Fibroblast of skin of right biceps (primary cell): ENCODE measurements at regions not wholly inside any gene's neighbourhood (a gene's known extent, or its start where the extent isn't known, plus 50 kb on each side); places are given as distances from the start of the nearest gene placed in this dataset.
A peak's percentile ranks its signal among the peaks of the same experiment; 100 is the strongest.
"Not testable (repeated sequence)": the region's sequence is repeated elsewhere in the genome, so short reads cannot be mapped to it uniquely, and the experiment has no call there.

ENCODE experiments used
- DNase-seq: peaks from one replicate; pipeline ENCODE4 v3.0.0-alpha.2; 2013

DNA sequence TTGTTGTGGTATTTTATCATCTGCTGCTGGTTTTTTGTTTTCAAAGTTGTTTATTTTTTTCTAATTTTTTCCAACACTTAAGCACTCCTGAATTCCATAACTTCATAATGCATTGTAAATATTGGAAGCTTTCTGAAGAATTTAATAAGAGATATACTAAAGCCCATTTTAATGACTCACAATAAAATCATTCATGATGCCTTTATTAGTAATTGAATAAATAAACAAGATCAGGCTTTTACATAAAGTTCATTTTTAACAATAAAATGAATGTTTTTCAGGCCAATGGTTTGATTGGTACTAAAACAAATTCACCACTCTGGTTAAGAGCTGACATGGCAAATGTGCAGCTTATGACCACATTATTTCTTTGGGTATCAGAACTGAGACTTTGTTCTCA lies 408.2 kb upstream of the SMIM31 start:
- DNase-seq = no peak

DNA sequence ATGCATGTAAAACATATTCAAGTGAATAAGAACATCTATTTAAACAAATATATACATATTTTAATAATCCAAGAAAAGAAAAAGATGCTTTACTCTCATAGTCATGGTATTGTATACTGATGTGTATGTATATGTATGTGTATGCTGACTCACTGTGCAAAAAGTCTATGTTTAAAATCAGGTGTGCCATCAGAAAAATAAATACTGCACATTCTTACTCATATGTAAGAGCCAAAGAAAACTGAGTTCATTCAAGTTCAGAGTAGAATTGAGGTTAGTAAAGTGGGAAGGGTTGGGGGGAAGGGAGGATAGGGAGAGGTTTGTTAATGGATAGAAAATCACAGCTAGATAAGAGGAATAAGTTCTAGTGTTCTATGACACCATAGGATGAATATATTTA lies 403.9 kb upstream of the SMIM31 start:
- DNase-seq = no peak

DNA sequence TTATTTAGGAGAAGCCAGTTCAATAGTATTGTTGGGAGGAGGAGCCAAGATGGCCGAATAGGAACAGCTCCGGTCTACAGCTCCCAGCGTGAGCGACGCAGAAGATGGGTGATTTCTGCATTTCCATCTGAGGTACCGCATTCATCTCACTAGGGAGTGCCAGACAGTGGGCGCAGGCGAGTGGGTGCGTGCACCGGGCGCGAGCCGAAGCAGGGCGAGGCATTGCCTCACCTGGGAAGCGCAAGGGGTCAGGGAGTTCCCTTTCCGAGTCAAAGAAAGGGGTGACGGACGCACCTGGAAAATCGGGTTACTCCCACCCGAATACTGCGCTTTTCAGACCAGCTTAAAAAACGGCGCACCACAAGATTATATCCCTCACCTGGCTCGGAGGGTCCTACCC lies 403.2 kb upstream of the SMIM31 start:
- DNase-seq = not testable (repeated sequence)

DNA sequence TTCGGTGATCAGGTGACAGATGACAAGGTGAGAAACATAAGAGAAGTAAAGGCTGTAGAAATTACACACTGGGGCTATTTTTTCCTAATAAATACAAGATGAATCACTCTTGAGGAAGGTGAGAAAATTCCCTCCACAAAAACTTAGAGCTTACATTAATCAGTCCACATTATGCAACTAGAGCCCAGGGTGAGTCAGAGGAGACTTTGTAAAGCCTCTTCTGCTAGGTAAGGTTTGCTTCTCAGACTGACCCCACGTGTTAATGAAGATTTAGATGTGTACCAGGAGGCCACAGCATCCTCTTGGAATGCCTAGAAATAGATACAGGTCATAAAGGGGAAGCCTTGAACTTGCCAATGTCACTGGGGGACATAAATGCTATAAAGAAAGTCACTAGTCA lies 396.0 kb upstream of the SMIM31 start:
- DNase-seq = no peak

DNA sequence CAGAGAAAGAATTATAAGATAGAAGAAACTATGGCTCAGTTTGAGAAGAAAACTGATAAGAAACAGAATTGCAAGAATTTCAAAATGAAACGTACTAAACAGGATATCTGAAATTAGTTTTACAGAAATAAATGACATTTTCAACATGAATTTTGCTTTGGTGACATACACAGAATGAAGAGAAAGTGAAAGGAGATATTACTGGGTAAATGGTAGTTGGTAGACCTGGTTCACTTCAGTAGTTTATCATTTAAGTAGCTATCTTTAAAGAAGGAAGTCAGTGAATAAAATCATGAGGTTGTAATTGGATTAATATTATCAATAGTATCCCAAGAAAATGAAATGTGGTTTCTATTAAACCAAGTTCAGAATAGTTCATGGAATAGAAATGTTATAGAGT lies 395.5 kb upstream of the SMIM31 start:
- DNase-seq = no peak

DNA sequence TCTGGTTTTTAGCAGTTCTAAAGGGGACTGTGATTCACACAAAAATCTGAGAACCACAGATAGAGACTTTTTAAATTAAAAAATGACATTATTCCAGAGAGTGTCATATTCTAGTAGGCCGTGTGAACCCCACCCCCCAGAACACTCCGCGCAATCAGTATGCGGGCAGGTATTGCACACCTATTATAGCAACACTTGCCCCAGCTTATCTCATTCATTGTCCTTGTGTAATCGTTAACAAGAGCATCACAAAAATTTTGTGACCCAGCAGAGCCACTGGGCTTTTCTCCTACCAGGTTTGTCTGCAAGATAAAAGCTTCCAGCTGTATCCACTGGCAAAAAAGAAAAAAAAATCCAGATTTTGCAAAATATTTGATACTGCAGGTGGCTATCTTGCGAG lies 394.1 kb upstream of the SMIM31 start:
- DNase-seq = no peak

DNA sequence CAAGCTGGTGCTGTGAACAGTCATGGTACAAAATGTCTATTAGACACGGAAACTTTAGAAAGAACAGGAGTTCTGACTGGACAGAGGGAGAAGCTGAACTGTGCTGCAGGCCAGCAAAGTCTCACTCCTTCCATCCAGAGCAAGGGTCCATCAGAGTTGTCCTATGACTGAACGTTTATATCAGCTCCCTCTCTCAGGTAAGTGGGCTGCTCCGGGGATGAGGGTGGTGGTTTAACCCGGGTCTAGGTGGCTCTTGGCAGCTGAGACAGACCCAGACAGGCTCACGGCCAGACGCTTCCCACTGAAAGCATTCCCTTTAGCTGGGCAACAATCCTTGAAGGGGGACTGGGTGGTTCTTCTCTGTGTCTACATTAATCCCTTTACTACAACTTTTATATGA lies 385.0 kb upstream of the SMIM31 start:
- no peak for DNase-seq

DNA sequence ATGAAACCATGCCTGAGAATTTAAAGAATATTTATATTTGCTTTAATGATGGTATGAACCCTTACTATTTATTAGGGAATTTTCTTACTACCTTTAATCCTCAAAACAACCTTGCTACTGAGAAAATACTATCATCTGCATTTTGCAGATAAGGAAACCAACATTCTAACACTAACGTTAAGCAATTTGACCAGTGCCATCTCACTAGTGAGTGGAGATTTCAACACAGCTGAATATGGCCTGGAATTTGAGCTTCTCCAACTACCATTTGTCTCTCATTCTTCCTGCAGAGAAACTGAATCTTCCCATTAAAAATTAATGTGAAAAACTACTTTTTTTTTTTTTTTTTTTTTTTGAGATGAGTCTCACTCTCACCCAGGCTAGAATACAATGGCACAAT lies 380.9 kb upstream of the SMIM31 start:
- DNase-seq = no peak

DNA sequence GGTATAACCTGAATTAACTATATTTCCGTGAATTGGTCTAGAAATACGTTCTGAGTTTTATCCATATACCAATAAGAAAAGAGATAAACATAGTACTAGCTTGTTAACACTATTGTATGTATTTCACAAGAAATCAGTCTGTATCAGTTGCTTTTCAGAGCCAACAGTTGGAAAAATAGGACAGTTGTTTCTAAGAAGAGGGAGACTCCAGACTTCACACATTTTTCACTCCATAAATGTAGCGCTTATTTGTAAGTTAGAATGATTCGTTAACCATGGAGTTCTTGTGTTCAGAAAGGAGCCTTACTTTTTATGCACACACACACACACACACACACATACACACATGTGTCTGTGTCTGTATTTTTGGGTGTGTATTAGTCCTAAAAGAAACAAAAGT lies 376.7 kb upstream of the SMIM31 start:
- DNase-seq = no peak

DNA sequence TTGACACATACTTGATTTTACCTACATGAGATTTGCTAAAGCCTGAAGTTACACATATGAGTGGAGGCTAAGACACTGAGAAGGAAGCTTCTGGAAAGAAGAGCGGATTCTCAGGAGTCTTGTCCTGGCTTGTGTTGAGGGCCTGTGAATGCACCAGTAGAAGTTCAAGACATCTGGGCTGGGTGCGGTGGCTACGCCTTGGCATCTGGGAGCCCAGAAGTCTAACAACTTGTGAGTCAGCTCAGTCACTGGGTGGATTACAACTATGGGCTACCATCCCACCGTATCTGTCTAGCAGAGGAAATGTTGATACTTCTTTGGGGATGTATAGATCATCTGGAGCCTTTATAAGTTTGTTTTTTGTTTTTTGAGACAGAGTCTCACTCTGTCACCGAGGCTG lies 375.6 kb upstream of the SMIM31 start:
- DNase-seq = no peak

DNA sequence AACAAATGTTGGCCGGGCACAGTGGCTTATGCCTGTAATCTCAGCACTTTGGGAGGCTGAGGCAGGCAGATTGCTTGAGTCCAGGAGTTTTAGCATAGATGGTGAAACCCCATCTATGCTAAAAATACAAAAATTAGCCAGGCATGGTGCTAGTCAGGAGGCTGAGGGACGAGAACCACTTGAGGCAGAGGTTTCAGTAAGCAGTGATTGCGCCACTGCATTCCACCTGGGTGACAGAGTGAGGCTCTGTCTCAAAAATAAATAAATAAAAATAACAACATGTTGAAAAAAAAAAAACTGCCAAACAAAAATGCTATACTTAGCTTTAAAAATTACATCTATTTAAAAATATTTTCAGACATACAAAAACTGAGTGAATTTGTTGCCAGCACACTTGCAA lies 374.2 kb upstream of the SMIM31 start:
- no peak for DNase-seq

DNA sequence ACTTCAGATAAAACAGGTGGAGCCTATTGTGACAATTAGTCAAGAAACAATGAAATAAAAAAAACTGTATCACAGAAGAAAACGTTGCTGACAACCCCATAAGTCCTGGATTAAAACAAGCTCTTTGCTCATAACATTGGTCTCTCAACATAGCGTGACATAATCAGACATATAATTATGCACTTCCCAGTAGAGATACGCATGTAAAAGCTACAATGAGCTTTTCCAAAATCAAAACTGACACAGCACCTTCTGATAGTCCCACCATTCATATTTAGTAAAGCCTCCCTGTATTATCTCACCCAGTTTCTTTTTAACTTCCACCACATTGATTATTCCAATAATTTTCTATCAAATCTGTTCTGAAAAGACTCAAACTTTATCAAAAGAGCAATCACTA lies 372.1 kb upstream of the SMIM31 start:
- DNase-seq = no peak

DNA sequence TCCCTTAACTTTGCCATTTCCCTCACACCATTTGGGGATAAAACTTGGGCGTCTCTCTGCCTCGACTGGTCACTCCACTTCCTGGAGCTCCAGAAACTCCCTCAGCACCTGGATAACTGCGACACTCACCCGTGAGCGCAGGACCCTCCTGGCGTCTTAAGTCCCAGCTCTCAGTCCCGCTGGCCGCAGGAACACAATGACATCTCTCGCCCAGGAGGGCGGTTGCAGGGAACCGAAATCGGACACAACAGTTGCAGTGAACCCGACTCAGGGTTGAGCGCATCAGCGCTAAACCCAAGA lies 370.9 kb upstream of the SMIM31 start:
- no peak for DNase-seq

DNA sequence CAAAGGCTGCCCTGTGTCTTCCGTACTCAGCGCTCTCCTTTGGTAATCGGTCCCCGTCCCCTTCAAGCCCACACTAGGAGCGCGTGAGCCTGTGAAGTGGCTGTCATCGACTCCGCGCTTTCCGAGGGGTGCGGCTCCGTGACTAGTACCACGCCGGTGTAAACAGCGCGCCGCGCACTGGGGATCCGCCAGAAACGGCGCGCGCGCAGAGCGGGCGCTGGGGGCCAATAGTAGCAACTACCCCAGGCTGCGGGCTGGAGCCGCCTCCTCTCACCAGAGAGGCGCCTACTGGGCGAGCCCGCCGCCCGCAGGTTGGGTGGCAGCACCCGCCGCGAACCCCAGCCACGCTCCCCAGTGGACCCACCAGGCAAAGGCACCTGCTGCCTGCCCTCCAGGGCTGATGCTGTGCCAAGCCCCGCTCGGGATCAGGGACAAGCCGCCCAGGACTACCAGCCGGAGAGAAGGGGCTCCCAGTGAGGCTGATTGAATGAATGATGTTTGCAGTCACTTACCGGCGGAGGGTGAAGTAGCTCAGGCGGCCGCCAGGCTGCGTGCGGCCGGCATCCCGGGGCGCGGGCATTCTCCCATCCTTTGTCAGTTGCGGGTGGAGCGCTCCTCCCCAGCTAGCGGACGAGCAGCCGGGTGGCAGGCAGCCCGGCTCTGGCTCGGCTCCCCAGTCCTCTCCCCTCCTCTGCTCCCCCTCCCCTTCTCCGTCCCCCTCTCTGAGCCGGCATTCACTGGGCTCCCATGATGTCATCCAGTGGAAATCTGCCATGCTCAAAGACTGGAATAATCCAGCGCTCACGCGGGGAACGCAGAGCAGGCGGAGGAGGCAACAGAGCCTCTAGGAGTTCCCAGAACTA lies 370.3 kb upstream of the SMIM31 start:
- DNase-seq = peak; percentile 18

DNA sequence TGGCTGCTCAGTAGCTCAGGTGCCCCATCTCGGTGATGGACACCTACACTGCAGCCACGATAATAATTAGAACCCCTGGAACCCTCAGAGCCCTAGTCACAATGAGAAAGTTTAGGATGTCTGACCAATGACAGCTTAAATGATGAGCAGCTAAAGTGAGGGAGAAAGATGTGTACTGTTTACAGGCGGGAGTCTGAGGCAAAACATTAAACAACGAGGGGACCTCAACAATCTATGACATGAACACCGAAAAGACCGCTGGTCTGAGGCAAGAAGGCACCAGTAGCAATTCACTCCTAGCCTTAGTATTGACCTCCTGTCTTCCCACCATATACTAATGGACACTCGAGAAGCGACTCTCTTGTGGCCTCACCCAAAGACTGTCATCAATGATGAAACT lies 369.5 kb upstream of the SMIM31 start:
- no peak for DNase-seq

DNA sequence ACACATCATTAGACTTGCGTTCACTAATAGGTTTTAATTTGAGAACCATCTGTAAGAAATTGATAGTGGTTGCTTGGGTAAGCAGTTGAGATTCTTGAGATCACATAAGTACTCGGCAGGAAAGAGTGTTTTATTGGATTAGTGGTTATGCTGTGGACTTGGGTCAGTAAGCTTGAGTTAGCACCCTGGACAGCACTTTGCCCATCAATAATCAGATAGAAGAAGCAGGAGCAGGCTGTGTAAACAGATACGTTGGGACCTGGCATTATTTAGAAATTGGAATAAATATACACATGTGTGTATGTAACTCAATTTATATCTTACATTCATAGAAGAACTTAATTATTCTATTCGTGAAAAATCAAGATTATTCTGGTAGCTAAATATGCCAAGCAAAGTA lies 357.5 kb upstream of the SMIM31 start:
- DNase-seq = no peak

DNA sequence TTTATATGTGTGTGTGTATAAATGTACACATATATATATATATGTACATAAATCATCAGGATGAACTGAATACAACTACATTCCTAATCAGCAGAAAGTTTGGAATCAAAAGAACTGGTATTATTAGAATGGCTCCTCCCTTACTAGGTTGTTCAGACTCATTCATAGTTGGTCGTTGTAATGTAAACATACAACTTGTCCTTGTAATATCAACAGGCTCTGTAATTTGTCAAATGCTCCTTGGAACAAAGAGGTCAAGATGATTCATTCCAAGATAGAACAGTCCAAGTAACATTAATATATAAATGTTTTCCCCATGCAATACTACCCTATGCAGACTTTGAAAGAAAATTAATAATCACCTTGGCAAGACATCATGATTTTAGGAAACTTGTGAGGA lies 351.4 kb upstream of the SMIM31 start:
- no peak for DNase-seq

DNA sequence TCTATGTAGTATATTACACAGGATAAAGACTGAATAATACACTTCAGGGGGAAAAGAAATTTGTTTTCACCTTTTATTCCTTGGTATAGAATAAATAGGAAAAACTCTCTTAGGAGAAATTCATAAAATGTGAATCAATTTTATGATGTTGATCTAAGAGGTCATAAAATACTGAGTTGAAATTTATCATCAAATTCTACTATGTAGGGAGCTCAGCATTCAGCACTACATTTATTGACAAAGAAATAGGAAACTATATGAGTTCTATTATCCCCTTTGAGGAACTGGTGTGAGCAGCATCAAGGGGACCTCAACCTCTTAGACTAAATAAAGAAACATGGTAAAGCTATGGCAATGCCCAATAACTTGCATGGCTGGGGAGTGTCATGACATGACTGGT lies 348.2 kb upstream of the SMIM31 start:
- no peak for DNase-seq

DNA sequence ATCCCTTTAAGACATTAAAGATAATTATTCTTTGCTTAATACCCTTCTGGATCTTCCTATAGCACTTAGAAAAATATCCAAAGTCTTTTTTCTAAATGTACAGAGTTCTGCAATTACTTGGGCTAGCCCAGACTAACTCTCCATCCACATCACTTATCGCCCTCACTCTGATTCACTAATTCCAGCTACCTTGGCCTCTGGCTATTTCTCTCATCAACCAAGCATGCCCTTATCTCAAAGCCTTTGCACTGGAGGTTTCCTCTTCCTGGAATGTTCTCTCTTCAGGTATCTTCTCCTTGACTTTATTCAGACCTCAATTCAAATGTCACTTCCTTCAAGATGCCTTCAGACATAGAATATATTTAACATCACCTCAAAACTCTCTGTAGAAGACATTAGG lies 345.1 kb upstream of the SMIM31 start:
- no peak for DNase-seq

DNA sequence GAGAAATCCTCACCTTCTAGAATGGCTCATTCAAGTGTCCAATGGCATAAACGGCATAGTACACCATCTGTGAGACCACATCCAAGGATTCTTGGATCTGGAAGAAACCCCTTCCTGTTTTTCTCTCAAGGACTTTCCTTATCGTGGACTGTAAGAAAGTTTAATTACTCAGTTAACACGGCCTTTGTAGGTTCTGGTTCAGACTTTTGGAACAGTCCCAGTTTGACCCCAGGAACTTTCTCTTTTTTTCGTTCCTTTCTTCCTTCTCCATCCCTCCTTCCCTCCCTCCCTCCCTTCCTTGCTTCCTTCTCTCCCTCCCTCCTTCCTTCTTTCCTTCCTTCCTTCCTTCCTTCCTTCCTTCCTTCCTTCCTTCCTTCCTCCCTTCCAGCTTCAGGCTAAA lies 343.5 kb upstream of the SMIM31 start:
- DNase-seq = no peak

DNA sequence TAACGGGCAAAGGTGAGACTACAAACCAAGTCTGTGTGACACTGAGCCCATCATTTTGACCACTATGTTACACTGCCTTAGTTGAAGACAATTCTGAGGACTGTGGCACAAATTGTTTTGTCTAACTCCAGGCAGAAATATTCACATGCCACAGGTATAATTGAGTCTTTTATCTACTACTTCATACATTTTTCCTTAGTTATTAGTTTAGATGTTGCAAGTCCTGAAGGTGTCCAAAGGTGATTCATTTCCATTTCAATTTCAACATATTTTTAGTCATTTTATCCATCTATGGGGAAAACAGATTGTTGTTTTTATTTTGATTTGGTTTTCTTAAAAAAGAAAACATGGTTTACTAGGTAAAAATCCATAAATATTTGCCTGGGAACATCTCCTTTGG lies 341.7 kb upstream of the SMIM31 start:
- DNase-seq = no peak

DNA sequence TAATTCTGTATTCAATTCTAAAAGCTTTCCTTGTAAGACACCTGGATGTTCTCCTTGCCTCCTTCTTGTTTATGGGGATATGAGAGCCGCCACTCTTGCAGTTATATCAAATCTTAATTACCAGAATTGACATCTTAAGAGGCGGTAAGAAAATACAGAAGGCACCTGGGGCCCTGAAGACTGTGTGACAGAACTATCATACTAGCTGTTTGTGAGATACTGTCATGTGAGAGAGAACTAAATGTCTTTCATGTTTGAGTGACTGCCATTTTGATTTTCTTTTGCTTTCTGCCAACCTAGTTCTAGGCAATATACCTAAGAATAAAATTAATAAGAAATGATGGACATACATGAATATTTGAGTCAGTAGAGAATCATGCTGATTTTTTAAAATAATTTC lies 340.2 kb upstream of the SMIM31 start:
- DNase-seq = no peak

DNA sequence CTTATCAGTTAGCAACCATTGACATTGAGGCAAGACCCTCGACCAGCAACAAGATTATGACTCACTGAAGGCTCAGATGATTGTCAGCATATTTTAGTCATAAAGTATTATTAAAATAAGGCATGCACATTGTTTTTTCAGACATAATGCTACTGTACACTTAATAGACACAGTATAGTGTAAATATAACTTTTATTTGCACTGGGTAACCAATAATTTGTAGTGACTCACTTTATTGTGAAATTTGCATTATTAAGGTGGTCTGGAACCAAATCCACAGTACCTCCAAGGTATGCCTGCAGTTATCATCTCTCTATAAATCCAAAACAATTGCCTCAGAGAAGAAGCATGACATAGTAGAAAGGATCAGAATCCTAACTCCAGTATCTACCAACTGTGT lies 330.1 kb upstream of the SMIM31 start:
- DNase-seq = no peak

DNA sequence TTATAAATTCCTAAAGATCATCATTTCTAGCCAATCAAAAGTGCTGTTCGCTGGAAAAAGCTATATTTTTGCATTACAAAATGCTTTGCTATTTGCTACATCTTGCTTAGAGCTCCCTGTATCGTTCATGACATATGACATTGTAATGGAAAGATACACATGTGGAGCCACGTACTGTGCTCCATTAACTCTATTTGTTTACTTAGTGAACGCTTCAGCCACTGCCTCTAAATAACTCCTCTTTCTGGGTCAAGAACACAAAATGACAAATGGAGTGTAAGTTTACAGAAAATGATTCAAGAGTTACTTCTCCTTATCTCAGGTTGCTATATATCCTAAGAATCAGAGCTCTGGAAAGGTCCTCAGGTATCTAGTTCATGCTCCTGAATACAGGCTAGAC lies 329.1 kb upstream of the SMIM31 start:
- no peak for DNase-seq

DNA sequence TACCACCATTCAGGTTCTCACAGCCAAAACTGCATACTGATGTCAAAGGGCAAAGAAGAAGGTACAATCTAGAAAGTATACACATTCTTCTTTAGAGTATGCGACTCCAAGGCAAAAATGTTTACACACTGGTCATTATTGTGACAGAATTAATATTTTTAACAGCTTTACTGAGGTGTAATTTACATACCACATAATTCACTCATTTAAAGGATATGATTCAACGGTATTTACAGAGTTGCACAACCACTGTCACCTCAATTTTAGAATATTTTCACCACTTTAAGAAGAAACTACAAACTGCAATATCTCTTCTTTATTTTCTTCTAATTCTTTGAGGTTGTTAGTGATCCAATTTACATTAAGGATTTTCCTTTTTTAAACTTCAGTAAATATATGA lies 325.4 kb upstream of the SMIM31 start:
- DNase-seq = no peak

DNA sequence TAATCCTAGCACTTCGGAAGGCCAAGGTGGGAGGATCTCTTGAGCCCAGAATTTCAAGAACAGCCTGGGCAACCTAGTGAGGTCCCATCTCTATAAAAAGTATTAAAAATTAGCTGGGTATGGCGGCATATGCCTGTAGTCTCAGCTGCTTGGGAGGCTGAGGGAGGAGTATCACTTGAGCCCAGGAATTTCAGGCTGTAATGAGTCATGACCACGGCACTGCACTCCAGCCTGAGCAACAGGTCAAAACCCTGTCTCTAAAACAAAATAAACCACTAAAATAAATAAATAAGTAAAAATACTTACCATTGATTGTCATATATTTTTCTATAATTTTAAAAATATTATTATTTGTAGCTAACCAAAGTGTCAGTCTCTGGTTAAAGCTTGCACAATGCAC lies 315.6 kb upstream of the SMIM31 start:
- no peak for DNase-seq
